ENCODE measurements at regions not wholly inside any gene's neighbourhood (a gene's known extent, or its start where the extent isn't known, plus 50 kb on each side); places are given as distances from the start of the nearest gene placed in this dataset.

DNA sequence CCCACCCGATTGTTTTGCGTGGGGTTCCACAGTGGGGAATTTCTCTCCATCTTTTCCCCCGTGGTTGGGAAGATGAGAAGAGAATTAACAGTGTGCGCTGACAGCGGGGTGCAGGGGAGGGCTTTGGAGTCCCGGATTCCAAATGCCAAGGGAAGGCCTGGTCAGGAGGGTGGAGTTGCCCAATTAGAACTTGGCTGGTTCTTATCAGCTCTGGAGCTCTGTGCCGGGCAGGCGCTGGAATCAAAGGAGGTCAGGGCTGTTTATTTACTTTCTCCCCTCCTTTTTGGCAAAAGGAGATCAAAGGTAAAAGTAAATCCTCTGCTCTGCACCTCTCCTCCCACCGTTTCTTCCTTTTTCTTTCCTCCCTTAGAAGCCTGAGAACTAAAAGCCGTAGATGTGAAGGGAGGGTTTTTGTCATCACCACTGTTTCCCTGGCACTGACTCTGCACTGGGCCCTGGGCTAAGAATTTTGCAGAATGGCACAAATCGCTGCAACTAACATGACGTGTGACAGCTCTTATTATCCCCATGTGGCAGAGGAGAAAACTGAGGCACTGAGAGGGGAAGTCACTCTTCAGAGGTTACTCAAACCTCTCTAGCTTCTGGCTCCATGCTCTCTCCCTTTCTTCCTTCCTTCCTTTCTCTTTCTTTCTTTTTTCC lies 95.2 kb upstream of the ZNF716 start:
- DNase-seq, result no peak
- intact Hi-C loops (cut with DNase I), result no loop called here

DNA sequence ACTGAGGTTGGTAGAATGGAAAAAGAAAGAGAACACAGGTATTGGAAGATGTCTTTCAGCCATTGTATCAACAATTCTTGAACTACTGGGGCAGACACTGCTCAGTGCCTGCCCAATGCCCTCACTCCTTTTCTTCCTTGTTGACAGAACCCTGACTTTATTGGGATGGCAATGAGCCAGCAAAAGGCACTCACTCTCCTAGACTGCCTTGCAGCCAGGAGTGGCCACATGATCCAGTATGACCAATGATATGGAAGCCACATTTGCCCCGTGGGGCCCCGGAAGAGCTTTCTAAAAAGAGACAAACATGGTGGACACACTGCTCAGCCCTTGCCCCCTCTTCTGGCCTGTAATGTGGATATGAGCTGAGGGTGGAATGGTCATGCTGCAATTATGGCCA lies 88.6 kb upstream of the ZNF716 start:
- no peak for DNase-seq
- intact Hi-C loops (cut with DNase I), result no loop called here

DNA sequence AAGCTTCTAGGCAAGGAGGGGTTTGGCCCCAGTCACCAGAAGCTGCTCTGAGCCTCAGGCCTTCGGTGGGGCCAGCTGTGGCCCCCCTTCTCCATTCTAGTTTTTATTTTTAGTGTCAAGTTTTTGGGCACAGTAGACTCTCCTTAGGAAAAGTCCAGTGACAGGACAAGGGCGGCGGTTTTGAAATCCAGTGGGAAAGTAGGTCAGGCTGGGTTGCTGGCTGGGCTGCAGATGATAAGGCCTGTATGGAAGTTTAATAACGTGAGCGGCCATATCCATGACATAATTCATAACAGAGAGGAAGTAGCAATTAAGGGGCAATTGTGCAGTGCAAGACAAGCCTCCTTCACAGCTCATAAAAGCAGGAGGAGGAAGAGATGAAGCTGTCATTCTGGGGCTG lies 87.1 kb upstream of the ZNF716 start:
- DNase-seq, result no peak
- intact Hi-C loops (cut with DNase I), result no loop called here

DNA sequence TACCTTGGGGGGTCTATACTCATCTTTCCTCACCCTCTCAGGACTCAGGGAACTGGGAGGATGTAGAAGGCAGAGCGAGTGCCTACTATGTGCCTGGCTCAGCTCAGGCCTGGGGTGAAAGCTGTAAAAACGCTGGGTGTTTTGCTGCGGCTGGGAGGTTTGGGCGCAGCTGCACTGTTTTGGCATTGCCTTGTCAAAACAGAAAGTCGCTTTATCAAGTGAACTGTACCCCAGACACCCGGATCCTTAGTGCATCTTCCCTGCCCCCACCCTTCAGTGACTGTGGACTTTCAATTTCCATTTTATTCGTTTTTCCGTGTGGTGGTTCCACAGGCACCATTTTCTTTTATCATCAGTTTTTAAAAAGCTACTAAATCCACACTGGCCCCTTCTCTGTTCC lies 86.7 kb upstream of the ZNF716 start:
- DNase-seq, result no peak
- intact Hi-C loops (cut with DNase I), result no loop called here

DNA sequence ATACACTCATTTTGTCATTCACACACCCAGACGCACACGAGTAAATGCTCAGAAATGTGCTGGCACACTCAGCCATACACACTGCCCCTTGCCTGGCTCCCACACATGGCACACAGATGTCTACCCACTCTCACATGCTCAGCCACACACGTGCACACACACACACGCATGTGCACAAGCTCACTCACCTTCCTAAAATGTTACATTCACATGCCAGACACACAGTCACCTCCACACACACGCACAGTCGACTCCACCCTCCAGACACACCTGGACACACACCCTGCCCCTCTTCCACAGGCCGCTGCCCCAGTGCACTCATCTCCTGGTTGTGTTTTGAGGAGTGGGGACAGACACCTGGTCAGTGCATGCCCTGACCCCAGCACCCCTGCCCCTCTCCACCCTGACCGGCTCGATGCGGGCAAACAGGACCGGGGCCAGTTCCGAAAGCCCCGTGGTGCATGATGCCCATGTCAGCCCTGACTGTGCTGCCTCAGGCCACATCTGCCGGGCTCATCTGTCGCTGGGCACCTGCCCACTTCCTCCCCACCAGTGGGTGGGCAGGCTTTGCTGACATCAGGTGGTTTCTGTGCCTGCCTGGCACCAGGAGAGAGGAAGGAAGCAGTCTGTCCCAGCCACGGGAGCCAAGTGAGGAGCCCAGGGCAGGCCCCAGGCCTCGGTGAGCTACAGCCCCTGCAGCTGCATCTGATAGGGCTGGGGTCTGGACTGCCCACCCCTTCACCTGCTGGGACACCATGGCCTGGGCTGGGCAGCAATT lies 84.9 kb upstream of the ZNF716 start:
- intact Hi-C loops (cut with DNase I), result no loop called here
- no peak for DNase-seq

DNA sequence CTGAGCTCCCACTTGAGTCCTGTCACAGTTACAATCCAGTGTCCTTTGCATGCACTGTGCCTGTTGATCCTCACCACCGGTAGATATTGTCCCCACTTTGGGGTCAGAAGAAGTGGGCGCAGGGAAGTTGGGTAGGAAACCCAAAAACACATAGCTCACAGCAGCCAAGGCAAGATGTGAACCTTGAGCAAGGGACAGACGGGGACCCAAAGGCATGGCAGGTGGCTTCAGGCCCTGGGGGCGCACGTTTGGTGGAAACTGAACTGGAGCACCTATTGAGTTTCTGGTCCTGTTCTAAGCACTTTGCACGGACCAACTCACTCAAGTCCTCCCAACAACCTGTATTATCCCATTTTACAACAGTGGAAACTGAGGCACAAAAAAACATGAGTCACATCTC lies 82.8 kb upstream of the ZNF716 start:
- no peak for DNase-seq
- intact Hi-C loops (cut with DNase I), result no loop called here

DNA sequence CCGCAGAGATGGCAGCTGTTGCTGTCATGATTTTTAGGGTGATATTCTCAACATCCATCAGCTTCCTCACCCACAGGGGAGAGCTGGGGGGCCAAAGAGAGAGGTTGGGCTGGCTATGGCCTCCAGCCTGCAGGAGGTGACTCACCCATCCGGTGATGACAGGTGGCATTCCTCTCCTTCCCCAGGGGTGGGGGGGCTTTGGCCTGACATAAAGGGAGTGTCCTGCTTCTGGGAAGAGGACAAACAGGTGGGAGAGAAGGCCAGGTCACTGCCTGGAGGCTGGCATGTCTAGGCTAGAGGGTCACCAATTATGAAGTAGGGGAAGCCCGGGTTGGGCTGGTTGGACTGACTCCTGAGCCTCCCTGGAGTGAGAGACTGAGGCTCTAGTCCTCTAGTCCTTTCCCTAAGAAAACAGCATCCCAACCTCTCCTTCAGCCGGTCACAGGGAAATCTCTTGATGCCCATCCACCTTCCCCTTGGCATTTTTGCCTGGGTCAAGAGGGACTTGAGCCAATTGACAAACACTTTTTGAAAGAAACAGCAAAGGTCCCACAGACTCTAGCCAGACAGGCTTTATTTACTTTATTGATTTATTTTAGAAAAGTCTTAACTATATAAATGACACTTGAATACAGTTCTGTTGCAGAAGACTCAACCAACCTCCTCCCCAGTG lies 79.8 kb upstream of the ZNF716 start:
- DNase-seq, result no peak
- intact Hi-C loops (cut with DNase I), result no loop called here

DNA sequence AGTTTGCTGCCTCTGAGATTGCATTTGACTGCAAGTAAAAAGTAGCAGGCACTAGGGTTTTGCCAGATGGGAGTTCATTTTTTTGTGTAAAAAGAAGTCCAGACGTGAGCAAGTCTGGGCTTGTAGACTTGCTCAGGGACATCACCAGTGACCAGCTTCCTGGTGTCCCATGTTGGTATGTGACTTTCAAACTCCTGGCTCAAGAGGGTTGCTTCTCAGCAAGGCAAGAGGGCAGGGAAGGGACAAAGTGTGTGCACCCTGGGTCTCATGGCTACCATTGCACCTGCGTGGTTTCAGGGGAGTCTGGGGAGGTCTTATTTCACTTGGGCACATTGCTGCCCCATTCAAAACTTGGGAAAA lies 79.3 kb upstream of the ZNF716 start:
- intact Hi-C loops (cut with DNase I), result no loop called here
- DNase-seq, result no peak

DNA sequence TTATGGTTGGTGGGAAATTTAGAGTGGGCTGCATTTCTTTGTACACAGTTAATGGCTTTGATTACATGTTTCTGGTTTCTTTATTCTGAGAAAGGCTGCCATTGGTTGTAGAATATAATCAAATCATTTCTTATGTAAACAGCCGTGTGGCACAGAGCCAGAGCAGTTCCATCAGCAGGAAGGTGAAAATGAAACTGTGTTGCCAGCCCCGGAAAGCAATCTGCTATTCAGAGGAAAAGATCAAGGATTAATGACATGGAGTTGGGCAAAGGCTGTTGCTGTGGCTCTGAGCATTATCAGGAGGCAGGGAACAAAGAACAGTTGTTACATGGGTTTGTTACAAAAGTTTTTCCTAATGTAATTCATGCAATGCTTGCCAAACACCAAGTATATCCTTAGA lies 74.2 kb upstream of the ZNF716 start:
- intact Hi-C loops (cut with DNase I), result no loop called here
- DNase-seq, result no peak

DNA sequence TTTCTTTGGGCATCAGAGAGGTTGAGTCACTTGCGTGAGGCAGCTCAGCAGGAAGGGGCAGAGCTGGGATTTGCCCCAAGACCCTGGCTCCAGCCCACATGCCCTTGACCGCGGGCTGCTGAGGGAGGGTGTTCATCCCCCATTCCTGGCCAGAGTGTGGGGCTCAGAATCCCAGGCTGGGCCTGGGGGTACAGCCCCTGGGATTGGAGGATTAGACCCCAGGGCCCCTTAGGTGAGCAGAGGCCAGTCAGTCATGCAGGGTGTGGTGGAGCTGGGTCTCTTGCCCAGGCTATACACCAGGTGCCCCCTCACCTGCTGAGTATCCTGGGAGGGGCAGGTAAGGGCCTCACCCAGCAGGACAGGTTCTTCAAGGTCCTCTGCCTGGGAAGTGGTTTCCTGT lies 68.4 kb upstream of the ZNF716 start:
- DNase-seq, result no peak
- intact Hi-C loops (cut with DNase I), result no loop called here

DNA sequence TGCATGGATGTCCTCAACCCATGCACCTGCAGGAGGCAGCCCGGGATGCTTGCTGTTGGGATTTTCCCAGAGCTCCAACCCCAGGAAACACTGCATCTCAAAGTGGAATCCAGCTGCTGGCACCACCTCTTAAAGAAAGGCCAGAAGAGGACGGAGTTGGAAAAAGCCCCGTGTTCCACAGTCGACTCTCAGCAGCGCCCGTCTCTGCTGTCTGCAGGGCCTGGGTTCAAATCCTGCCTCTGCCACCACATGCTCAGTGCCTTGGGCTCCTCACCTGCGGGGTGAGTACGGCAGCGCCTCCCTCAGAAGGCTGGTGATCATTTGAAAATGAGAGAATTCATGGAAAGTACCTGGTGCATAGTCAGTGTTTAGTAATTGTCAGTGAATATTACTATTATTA lies 65.6 kb upstream of the ZNF716 start:
- intact Hi-C loops (cut with DNase I), result no loop called here
- no peak for DNase-seq

DNA sequence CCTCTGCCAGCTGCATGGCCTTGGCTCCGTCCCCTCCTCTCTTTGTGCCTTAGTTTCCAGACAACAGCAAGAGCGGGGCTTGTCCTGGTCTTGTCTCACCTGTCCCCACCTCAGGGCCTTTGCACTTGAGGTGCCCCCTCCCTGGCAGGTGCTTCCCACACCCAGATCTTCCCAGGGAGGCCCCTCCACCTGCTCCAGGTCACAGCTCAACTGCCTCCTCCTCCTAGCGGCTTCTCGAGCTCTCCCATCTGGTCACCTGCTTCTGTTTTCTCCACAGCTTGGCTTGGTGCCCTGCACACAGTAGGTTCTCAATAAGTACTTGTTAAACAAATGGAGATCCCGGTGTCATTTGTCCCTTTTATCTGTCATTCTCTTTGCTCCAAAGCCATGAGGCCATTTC lies 64.3 kb upstream of the ZNF716 start:
- intact Hi-C loops (cut with DNase I), result no loop called here

DNA sequence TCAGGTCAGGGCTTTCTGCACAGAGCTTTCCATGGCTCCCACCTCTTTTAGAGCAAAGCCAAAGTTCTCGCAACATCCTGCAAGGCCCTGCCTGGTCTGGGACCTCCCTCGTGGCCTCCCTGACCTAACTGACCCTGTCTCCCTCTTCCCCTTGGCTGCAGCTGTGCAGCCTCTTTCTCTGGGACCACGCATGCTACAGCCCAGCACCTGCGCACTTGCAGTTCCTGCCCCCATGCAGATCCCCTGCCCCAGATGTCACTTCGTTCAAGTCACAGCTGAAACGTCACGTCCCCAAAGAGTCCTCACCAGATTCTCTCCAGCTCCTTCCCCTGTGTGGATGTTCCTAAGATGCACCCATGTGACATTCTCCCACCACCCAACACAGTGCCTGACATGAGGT lies 61.2 kb upstream of the ZNF716 start:
- intact Hi-C loops (cut with DNase I), result no loop called here
- no peak for DNase-seq

More for the DNA sequence above, 64.3 kb upstream of the ZNF716 start:
- DNase-seq, result no peak

DNA sequence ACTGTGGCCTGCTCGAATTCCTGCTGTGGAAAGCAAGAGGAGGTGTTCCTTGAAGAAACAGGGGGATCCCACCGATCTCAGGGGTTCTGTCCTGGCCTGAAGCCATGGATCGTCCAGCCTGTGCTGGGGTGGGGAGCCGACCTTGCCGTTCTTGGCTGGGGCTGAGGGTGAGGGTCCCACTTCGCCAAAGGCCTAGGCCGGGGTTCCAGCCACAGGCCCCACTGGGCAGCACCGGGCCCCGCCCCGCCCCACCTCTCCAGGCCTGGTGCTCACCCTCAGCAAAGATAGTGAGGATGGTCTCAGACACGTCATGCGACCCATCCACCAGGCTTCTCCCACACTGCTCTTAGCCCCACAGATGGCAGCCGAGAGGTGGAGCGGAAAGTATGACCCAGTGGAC lies 51.4 kb upstream of the ZNF716 start:
- no peak for DNase-seq
- intact Hi-C loops (cut with DNase I), result no loop called here

DNA sequence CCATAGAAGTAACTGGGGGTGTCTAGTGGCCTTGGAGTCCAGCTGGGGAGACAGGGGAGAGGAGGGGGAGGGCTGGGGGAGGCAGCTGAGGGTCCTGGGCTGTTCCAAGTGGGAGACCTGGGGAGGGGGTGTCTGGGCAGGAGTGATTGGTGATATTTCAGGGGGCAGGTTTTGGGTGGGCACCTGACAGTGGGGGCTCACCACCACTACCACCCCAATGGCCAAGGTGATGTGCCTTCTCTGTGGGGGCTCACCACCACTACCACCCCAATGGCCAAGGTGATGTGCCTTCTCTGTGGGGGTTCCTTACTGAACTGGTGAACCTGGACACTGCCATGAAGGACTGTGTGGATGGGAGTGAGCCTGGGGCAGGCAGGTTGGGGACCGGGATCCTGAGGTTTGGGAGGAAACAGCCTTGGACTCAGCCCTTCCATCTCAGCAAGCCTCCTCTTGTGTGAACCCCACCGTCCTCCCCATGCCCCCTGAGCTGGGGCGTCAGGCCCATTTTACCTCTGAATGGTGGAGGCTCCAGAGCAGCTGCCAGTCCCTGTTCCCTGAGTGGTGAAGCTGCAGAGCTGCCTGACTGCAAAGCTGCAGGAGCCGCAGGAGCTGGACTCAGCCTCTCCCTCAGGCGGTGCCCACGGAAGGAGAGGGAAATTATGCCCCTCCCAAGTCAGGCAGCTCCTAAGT lies 50.6 kb upstream of the ZNF716 start:
- intact Hi-C loops (cut with DNase I), result no loop called here
- DNase-seq, result no peak

DNA sequence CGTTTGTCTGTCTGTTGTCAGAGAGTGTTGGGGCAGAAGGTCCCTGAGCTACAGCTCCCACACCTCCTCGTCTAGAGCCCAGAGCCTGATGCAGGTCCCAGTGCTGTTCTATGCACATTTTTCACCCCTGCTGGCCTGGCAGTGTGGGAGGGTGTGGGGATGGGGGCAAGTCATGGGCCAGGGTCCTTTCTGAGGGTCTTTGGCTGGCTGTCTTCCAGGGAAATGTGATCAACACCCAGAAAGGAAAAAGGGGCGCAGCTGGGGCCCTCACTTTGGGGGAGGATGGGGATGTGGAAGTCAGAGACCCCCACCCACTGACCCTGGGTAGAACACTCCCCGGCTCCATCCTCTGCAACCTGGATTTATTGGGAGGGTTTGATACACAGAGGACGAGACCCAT lies 50.0 kb upstream of the ZNF716 start:
- no peak for DNase-seq
- intact Hi-C loops (cut with DNase I), result no loop called here

Measured in head of caudate nucleus (tissue), 42 donors.